ENCODE measurements at regions not wholly inside any gene's neighbourhood (a gene's known extent, or its start where the extent isn't known, plus 50 kb on each side); places are given as distances from the start of the nearest gene placed in this dataset.
"Not testable (repeated sequence)": the region's sequence is repeated elsewhere in the genome, so short reads cannot be mapped to it uniquely, and the experiment has no call there.

- DNase-seq, result no peak
Measured at GRCh38 chr4:57195622-57196021, 85.4 kb upstream of the IGFBP7 start.

GRCh38 chr4:57194068-57194611 is 84.0 kb upstream of the IGFBP7 start:
- no peak for DNase-seq

DNA sequence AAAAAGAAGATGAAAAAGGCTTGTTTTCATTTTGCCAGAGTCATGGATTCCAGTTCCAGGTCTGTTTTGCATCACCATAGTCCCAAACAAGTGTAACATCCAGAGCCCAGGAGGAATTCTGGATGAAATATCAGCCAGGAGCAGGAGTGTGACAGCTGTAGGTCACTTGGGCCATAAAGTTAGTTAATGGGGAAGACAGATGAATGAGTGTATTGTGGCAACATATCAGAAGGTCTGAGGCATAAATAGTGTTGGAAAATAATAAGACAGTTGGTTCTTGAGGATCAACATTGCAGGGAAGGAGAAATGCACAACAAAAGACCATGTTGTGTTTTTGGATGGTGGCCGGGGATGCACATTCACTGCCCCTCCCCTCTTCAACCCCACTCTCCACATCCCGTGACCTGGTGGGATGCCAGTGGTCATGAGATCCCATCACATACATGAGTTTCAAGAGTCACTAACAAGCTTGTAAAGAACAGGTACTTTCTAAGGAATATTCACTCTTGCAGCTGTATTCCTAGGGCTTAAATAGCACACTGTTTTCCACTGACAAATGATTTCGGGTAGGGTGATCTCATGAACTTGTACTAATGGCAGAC is 83.1 kb upstream of the IGFBP7 start:
- no peak for DNase-seq

DNA sequence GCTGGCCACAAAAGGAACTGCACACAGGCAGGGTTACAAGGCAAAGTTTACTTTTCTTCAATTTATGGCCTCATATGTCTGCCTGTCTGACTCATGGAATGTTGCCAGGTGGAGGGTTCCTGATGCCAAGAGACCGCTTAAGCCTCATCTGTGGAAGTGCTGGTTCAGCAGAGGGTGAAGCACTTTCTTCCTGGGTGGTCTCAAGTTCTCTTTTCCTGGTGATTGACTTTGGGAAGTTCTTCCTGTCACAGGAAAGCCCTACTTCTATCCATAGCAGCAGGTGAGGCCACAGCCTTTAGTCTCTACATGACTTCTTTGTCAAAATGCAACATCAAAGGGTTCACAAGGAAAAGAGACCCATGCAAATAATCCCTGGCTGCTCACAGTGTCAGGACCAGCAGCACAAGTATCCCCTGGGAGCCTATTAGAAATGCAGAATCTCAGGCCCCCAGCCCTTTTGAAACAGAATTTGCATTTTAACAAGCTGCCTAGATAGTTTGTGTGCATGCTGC is 81.4 kb upstream of the IGFBP7 start:
- no peak for DNase-seq

DNA sequence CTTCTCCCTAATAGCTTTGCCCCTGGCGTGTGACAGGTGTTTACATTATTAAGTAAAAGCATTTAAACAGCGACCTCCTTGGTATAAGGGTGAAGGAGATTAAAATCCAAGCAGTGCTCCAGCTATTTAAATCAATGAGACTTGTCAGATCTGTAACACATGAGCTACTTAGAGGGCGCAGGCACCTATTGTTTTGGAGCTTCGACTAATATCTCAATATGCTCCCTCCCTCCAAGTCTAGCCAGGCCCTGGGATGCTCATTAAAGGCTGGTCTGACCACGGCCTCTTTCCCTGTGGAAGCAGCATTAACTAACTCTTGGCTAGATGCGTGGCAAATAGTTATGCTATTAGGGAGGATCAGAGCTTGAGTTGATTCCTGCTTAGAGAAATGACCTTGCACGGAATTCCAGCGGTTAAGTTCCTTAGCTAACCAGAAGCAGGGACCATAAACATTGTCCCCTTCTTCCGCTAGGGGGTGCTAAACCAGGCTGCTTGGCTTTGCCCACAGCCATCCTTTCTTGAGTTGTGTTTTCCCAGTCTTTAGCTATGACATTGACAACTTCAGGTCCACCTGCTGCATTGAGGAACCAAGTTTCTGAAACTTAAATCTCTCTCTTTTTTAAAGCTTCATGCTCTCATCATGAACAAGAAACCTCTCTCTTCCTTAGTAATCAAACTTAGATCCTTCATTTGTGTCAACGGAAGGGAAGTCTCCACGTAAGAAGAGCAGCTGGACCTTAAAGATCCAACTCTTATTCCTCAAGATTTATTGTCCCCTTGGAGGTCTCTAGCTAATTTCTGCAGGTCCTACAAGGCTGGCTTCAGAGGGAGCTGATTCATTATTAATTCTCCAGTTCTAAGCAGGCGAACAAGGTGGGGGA is 80.7 kb upstream of the IGFBP7 start:
- no peak for DNase-seq

DNA sequence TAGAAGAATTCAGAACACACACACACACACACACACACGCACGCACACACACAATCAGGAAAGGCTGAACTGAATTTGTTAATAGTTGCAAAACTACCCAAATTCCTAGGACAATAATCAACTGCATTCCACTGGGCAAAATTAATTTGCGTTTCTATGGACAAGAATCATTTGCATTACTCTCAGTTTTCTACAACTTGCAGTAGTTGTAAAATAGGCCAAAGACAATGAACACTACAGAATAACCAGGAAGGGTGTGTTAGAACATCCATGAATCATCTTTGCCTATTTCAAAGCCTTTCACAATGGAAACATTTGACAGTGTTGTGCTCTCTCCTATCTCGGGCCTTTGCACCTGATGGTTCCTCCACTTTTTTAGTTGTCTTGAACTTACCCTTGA is 77.1 kb upstream of the IGFBP7 start:
- DNase-seq, result no peak

- DNase-seq, result no peak
Measured at GRCh38 chr4:57184378-57185029, 74.3 kb upstream of the IGFBP7 start.

DNA sequence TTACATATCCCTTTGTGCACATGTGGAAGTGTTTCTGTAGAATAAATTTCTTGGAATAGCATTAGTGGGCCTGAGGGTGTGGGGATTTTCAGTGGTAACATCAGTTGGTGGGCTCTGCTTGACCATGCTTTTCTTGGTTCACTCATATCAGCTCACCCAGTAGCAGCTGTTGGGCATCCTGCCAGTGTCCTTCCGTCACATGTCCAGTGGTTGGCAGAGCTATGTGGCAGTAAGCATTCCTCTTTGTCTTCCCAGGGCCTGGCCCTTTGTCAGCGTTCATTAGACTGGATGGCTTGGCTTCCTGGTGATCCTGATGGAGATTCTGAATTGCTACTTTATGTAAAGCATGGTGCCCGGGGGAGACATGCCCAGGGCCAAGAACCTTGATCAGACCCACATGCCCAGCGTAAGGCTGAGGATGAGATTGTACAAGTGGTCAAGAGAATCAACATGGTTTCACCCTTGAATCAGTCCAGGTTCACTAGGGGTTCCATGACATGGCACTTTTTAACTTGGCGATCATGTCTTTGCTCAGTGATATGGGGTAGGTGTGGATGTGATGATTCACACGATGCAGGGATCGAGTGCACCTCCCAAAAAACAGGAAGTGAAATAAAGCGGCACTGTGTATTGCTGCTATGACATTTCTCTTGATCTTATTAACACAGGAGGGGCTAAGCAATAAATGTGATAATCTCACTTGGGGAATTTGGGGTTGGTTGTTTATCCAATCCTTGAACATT is 72.1 kb upstream of the IGFBP7 start:
- no peak for DNase-seq

- not testable (repeated sequence) for DNase-seq
Measured at GRCh38 chr4:57173136-57173535, 63.0 kb upstream of the IGFBP7 start.

- DNase-seq, result no peak
Measured at GRCh38 chr4:57172065-57172464, 61.9 kb upstream of the IGFBP7 start.

DNA sequence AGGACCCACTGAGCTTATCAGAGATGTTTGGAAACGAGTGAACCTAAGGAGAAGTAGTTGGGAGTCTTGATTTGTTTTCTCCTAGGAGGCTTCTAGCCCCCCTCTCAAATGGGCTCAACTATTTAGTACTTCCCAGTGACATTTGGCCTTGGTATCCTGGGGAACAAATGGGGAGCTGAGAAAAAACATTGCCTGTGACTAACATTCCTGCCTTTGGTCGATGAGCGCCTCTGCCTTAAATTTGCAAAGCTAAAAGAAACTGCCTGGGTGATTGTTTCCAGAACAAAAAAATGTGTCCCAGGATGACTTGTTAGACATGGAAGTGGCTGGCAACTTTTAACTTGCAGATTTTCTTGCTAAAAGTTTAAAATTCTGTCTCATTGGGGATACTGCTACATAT is 58.8 kb upstream of the IGFBP7 start:
- no peak for DNase-seq

DNA sequence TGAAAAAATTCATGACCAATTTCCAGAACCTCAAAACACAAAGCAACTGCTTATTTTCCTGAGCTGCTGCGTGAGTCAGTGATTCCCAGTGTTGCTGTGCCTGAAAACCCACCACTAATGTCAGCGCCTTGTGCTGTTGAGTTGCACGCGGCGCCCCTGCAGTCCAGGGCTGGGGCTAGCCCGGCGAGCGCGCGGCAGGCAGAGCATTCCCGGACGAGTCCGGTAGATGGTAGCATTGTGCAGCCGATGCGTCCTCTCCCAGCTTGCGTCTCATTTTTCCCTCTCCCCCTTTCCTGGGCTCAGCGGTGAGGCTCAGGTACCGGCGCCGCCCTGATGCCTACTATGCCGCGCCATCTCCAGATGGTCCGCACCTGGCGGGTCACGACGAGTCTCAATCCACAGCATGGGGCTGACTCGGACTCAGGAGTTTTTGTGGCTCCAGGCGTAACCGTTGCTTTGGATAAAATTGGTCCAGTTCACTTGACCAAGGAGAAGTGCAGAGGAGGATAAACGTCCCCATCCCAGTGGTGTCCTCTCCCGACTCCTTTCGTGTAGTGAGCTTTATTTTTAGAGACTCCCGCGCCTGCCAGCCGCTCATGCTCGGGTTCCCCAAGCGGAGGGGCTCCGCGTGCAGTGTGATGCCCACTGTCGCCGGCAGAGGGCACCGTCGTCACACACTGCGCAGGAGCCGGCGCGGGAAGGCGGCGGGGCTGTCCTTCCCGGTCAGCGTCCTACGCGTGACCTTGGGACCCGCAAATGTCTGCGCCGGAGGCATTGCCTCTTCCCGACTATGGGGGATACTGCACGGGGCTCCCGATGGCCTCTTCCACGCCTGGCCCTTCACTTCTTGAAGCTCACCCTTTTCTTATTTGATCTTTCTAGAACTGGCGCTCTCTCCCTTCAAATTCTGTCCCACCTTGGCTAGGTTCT is 53.6 kb upstream of the IGFBP7 start:
- peak; percentile 13 to 73 (median 46) for DNase-seq

- DNase-seq, result no peak
Measured at GRCh38 chr4:57162499-57163019, 52.4 kb upstream of the IGFBP7 start.
